ENCODE measurements at regions not wholly inside any gene's neighbourhood (a gene's known extent, or its start where the extent isn't known, plus 50 kb on each side); places are given as distances from the start of the nearest gene placed in this dataset.

DNA sequence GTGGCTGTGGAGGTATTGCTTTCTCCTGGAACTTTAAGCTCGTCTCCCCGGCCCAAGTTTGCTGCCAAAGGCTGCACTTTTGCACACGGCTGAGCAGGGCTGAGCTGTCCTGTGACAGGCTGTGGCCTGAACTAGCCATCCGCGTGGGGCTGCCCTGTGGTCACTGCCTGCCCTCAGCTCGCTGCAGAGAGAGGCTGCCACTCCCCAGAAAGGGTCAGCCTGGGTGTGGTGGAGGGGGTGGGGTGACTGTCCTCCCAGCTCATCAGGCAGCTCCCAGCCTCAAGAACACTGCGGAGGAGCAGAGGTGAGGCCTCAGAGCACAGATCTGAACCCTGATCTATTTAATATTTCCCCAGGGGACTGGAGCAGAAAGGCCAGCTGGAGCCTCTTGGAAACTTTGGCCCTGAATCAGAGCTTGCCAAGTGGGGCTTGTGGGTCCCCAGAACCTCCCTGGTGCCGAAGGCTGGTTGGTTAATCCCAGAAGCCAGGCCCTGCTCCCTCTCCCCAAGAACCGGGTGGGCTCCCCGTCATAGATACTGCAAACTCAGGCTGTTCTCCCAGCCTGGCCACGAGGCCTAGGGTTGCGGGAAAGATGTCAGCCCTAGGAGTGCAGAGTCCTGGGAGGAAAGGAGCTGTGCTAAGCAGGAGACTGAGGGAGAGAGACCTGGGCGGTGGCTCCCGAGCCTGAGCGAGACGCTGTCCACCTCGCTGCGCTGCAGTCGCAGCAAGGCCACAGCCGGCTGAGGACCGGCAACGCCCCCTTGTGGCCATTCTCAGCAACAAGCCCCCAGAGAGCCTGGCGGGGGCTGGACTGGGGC lies 125.1 kb upstream of the IPO9 start:
- H3K9me3 ChIP-seq, result peaks cover 0 to 7% (median 0%) of the 10 kb centered on the region in 12 donors
- ATAC-seq (peak; percentile 83 to 93 (median 84)), DNase-seq (peak; percentile 85 to 91 (median 88))
- WGBS, 4 donors, result 15 to 22% (median 19%) methylated on average over 18 to 23 of the region's 23 CpGs
- H3K4me3 ChIP-seq, result no peak overlapping the region
- no peaks in the 10 kb centered on the region for H3K36me3 ChIP-seq
- TF ChIP-seq POLR2A (IDR thresholded peaks at IDR 0.05), result no peak
- TF ChIP-seq, protein P1, sequence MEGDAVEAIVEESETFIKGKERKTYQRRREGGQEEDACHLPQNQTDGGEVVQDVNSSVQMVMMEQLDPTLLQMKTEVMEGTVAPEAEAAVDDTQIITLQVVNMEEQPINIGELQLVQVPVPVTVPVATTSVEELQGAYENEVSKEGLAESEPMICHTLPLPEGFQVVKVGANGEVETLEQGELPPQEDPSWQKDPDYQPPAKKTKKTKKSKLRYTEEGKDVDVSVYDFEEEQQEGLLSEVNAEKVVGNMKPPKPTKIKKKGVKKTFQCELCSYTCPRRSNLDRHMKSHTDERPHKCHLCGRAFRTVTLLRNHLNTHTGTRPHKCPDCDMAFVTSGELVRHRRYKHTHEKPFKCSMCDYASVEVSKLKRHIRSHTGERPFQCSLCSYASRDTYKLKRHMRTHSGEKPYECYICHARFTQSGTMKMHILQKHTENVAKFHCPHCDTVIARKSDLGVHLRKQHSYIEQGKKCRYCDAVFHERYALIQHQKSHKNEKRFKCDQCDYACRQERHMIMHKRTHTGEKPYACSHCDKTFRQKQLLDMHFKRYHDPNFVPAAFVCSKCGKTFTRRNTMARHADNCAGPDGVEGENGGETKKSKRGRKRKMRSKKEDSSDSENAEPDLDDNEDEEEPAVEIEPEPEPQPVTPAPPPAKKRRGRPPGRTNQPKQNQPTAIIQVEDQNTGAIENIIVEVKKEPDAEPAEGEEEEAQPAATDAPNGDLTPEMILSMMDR (IDR thresholded peaks at IDR 0.05), result peak; percentile 96 to 100 (median 98)
- H3K27me3 ChIP-seq, result no peaks in the 10 kb centered on the region
- intact Hi-C loops (cut with DNase I), result loop anchor here (1.0 to 10.0 kb wide), 11 partner anchors 52 to 281 kb away; partner anchors contain the start of gene RNPEP (in 1 of the 10)
- peaks cover 8 to 41% (median 24%) of the 10 kb centered on the region in 12 donors for H3K4me1 ChIP-seq
- peak overlapping the region in 11 of 12 donors; percentile 30 to 79 (median 60) for H3K27ac ChIP-seq

DNA sequence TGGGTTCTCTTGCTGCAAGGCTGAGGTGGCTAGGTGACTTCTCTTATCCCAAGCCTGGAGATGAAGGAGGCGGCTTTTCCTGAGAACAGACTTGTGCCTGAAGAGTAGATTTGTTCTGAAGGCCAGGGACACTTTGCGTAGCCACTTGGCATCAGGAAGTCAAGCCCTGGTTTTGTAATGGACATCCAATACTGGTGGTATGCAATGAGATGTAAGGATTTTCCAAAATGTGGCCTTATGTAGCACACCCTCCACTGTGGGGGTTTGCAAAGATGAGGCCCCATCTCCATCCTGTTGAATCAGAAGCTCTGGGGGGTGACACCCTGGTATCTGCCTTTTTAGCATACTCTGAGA lies 124.5 kb upstream of the IPO9 start:
- no peak for ATAC-seq
- no peak for TF ChIP-seq POLR2A (IDR thresholded peaks at IDR 0.05)
- TF ChIP-seq, protein P1 (IDR thresholded peaks at IDR 0.05), result peak in 4 of 12 donors; percentile 1 to 36 (median 18)
- H3K4me1 ChIP-seq, result peaks cover 8 to 47% (median 29%) of the 10 kb centered on the region in 12 donors
- no peaks in the 10 kb centered on the region for H3K36me3 ChIP-seq
- 50 to 69% (median 59%) methylated on average over 2 of the region's 2 CpGs for WGBS, 4 donors
- no peaks in the 10 kb centered on the region for H3K27me3 ChIP-seq
- intact Hi-C loops (cut with DNase I), result loop anchor here (1.0 to 10.0 kb wide), 11 partner anchors 52 to 280 kb away; partner anchors contain the start of gene RNPEP (in 1 of the 10)
- H3K9me3 ChIP-seq, result peaks cover 0 to 7% (median 0%) of the 10 kb centered on the region in 12 donors
- H3K27ac ChIP-seq, result peak overlapping the region in 6 of 12 donors; percentile 53 to 79 (median 64)
- no peak for DNase-seq
- no peak overlapping the region for H3K4me3 ChIP-seq

DNA sequence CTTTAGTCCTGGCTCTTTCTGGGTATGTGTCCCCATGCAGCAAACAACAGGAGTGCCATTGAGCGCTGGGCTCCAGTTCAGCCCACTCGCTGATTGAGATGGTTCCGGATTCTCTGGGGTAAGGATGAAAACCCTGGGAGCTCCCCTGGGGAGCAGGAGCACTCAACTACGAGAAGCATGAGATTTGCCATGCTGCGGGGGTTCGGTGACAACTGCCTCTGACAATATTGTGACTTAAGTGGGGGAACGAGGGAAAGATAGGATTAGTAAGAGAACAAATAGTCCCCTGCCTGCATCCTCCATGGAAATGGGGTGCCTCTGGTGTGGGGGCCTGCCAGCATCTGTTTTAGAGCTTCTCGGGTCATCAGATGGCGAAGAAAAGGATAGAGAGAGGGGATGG lies 123.6 kb upstream of the IPO9 start:
- no peak overlapping the region for H3K4me3 ChIP-seq
- peaks cover 0 to 7% (median 0%) of the 10 kb centered on the region in 12 donors for H3K9me3 ChIP-seq
- TF ChIP-seq POLR2A (IDR thresholded peaks at IDR 0.05), result no peak
- TF ChIP-seq, protein P1 (IDR thresholded peaks at IDR 0.05), result no peak
- peaks cover 8 to 57% (median 37%) of the 10 kb centered on the region in 12 donors for H3K4me1 ChIP-seq
- no peak for DNase-seq
- intact Hi-C loops (cut with DNase I), result loop anchor here in 6 of 10 donors (2.0 to 10.0 kb wide), 7 partner anchors 37 to 279 kb away; partner anchors contain the start of gene RNPEP (in 1 of the 6)
- WGBS, 4 donors, result 90 to 94% (median 94%) methylated on average over 9 of the region's 9 CpGs
- no peak overlapping the region for H3K27ac ChIP-seq
- no peak for ATAC-seq
- H3K36me3 ChIP-seq, result no peaks in the 10 kb centered on the region
- no peaks in the 10 kb centered on the region for H3K27me3 ChIP-seq

DNA sequence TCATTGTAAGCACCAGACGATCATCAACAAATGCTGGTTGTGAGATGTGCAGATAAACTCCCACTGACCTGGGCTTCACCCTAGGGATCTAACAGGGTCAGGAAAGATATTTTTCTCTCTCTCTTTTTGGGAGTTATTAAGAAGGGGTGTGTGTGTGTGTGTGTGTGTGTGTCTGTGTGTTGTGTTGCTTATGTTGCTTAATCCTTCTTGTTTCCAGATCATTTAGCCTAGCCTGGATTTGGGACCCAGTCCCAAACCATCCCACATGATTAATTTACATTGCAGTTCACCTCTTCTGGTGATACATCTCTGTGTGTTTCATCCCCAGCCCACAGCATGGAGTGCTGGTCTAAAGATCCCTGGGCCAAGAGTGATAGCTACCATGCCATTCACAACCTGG lies 122.8 kb upstream of the IPO9 start:
- intact Hi-C loops (cut with DNase I), result loop anchor here in 2 of 10 donors (5.0 to 10.0 kb wide), 2 partner anchors 36 to 279 kb away; partner anchors contain the start of gene RNPEP (in 1 of the 2)
- Histone ChIP-seq H3K36me3 (no peaks in the 10 kb centered on the region), H3K27ac (no peak overlapping the region), H3K4me3 (no peak overlapping the region), H3K27me3 (no peaks in the 10 kb centered on the region), H3K4me1 (peaks cover 10 to 64% (median 43%) of the 10 kb centered on the region in 12 donors), H3K9me3 (peaks cover 0 to 7% (median 0%) of the 10 kb centered on the region in 12 donors)
- TF ChIP-seq POLR2A (IDR thresholded peaks at IDR 0.05), result no peak
- TF ChIP-seq, protein P1 (IDR thresholded peaks at IDR 0.05), result no peak
- no peak for DNase-seq
- no peak for ATAC-seq
- 29 to 69% (median 46%) methylated on average over 1 of the region's 1 CpG for WGBS, 4 donors
